ENCODE measurements at regions not wholly inside any gene's neighbourhood (a gene's known extent, or its start where the extent isn't known, plus 50 kb on each side); places are given as distances from the start of the nearest gene placed in this dataset.

DNA sequence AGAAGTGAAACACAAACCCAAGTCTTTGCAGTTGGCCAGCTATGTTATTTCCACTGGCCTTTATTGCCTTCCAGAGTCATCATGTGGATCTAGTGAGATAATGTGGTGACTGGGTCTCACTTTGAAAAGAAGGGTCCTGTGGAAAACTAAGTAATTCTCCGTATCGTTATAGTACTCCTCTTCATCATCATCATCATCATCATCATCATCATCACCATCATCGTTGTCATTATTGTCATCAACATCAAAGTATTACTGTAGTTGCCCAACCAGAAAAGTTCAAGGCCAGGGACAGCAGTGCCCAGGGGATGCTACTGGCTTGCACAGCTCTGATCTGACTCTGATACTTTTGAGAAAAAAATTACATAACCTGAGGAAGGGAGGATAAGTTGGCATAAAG is 295.6 kb upstream of the F9 start:
- DNase-seq (ENCODE audit: low spot score): no peak
- Histone ChIP-seq H3K27me3 (ENCODE audit: control insufficient read depth in 1 of 2, insufficient read depth in 2 of 2, low read length in 2 of 2) (no peaks in the 10 kb centered on the region), H3K4me1 (ENCODE audit: insufficient read depth, low read length) (no peaks in the 10 kb centered on the region), H3K9ac (ENCODE audit: insufficient read depth, low read depth, low read length) (no peak overlapping the region), H2AFZ (ENCODE audit: low read length) (no peak overlapping the region), H3K36me3 (replicated peaks in 1 of 2; ENCODE audit: control insufficient read depth in 1 of 2, insufficient read depth in 2 of 2, low read length in 2 of 2) (no peaks in the 10 kb centered on the region), H3K79me2 (ENCODE audit: insufficient read depth, low read length) (no peaks in the 10 kb centered on the region), H3K4me2 (ENCODE audit: low read depth, low read length) (no peak overlapping the region), H3K4me3 (replicated peaks in 1 of 3; ENCODE audit: insufficient read depth in 1 of 3, low read depth in 2 of 3, low read length in 3 of 3) (no peak overlapping the region), H3K9me3 (ENCODE audit: low read length) (no peaks in the 10 kb centered on the region; the same call in 1 of the 2 replicates), H4K20me1 (ENCODE audit: insufficient read depth, low read length) (no peaks in the 10 kb centered on the region), H3K27ac (ENCODE audit: extremely low read length, insufficient read depth, low read length) (no peak overlapping the region)
- in situ Hi-C loops (cut with HindIII; ENCODE audit: extremely low pct_ligation_motif_present, low pct_unique_long_range_greater_than_20kb) (no loop called here), intact Hi-C loops (cut with micrococcal nuclease; ENCODE audit: unreplicated experiment) (no loop called here)
- TF ChIP-seq, protein P1, sequence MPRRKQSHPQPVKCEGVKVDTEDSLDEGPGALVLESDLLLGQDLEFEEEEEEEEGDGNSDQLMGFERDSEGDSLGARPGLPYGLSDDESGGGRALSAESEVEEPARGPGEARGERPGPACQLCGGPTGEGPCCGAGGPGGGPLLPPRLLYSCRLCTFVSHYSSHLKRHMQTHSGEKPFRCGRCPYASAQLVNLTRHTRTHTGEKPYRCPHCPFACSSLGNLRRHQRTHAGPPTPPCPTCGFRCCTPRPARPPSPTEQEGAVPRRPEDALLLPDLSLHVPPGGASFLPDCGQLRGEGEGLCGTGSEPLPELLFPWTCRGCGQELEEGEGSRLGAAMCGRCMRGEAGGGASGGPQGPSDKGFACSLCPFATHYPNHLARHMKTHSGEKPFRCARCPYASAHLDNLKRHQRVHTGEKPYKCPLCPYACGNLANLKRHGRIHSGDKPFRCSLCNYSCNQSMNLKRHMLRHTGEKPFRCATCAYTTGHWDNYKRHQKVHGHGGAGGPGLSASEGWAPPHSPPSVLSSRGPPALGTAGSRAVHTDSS (CRISPR knock-in tag; conservative IDR thresholded peaks at IDR 0.05): no peak
- TF ChIP-seq CREB1 (IDR thresholded peaks at IDR 0.05) (peak; percentile 76), CREB1 (CRISPR knock-in tag; IDR thresholded peaks at IDR 0.05) (no peak)
- no peak for ATAC-seq
- POLR2A ChIA-PET: no interaction called here
- WGBS (ENCODE audit: low lambda C conversion rate): 5% methylated on average over 3 of the region's 3 CpGs
- CTCF ChIA-PET (ENCODE audit: low intra/inter-chr PET ratio, low total read pairs): no interaction called here
- no peak for FAIRE-seq
- no TSS peak for BruUV-seq (replicated peaks)

DNA sequence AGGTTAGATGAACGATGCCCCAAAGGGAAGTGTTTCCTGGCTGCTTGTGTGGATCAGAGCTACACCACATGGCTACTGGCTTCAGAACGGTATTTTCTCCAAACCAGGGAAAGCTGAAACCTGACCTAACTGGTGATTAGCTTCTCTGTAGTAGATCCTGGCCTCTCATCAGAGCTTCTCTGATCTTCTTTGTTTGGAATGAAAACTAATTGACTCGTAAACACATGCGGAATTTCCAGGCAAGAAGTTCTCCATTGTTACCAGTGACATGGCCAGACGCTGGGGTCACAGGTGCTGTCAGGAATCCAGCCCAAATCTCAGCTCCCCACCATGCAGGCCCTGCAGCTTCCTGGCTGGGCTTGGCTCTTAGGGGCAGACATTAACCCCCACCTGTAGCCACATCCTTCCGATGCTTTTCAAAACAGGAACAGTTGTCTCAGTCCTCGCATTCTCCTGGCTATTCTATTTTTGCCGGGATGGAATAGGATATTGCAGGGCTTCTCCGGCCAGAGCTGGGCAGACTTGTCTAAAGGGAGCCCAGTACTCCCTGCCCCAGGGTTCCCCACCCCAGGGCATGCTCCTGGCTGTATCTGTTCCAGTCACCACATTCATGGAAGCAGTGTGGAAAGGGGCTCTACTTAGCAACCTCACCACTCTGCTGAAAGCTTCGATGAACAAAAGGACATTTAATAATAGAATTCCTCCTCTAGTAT is 305.4 kb upstream of the F9 start:
- ChIA-PET POLR2A (no interaction called here), CTCF (ENCODE audit: low intra/inter-chr PET ratio, low total read pairs) (no interaction called here)
- Histone ChIP-seq H3K4me3 (replicated peaks in 1 of 3; ENCODE audit: insufficient read depth in 1 of 3, low read depth in 2 of 3, low read length in 3 of 3) (no peak overlapping the region), H3K9me3 (ENCODE audit: low read length) (no peaks in the 10 kb centered on the region), H2AFZ (ENCODE audit: low read length) (no peak overlapping the region), H3K27ac (ENCODE audit: extremely low read length, insufficient read depth, low read length) (no peak overlapping the region), H3K4me2 (ENCODE audit: low read depth, low read length) (no peak overlapping the region), H3K4me1 (ENCODE audit: insufficient read depth, low read length) (no peaks in the 10 kb centered on the region), H3K27me3 (ENCODE audit: control insufficient read depth in 1 of 2, insufficient read depth in 2 of 2, low read length in 2 of 2) (no peaks in the 10 kb centered on the region), H3K9ac (ENCODE audit: insufficient read depth, low read depth, low read length) (no peak overlapping the region), H3K79me2 (ENCODE audit: insufficient read depth, low read length) (no peaks in the 10 kb centered on the region), H3K36me3 (replicated peaks in 1 of 2; ENCODE audit: control insufficient read depth in 1 of 2, insufficient read depth in 2 of 2, low read length in 2 of 2) (no peaks in the 10 kb centered on the region), H4K20me1 (ENCODE audit: insufficient read depth, low read length) (no peaks in the 10 kb centered on the region)
- no peak for FAIRE-seq
- intact Hi-C loops (cut with micrococcal nuclease; ENCODE audit: unreplicated experiment): no loop called here
- TF ChIP-seq SRSF1 (optimal IDR thresholded peaks at IDR 0.05; ENCODE audit: low read depth, low read length) (no peak), ZNF605 (CRISPR knock-in tag; IDR thresholded peaks at IDR 0.05) (no peak), ZNF619 (CRISPR knock-in tag; IDR thresholded peaks at IDR 0.05) (no peak)
- TF ChIP-seq, protein P2, sequence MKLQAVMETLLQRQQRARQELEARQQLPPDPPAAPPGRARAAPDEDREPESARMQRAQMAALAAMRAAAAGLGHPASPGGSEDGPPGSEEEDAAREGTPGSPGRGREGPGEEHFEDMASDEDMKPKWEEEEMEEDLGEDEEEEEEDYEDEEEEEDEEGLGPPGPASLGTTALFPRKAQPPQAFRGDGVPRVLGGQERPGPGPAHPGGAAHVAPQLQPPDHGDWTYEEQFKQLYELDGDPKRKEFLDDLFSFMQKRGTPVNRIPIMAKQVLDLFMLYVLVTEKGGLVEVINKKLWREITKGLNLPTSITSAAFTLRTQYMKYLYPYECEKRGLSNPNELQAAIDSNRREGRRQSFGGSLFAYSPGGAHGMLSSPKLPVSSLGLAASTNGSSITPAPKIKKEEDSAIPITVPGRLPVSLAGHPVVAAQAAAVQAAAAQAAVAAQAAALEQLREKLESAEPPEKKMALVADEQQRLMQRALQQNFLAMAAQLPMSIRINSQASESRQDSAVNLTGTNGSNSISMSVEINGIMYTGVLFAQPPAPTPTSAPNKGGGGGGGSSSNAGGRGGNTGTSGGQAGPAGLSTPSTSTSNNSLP (IDR thresholded peaks at IDR 0.05; ENCODE audit: low read depth, low read length): no peak
- TF ChIP-seq, protein P3, sequence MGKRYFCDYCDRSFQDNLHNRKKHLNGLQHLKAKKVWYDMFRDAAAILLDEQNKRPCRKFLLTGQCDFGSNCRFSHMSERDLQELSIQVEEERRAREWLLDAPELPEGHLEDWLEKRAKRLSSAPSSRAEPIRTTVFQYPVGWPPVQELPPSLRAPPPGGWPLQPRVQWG (CRISPR knock-in tag; IDR thresholded peaks at IDR 0.05; ENCODE audit: borderline replicate concordance, low read depth): no peak
- BruUV-seq (replicated peaks): no TSS peak
- no peak for DNase-seq (ENCODE audit: low spot score)
- no peak for ATAC-seq
- in situ Hi-C loops (cut with HindIII; ENCODE audit: extremely low pct_ligation_motif_present, low pct_unique_long_range_greater_than_20kb): no loop called here
- 41% methylated on average over 4 of the region's 10 CpGs for WGBS (ENCODE audit: low lambda C conversion rate)

All from HepG2 (cell line).